Lung (tissue), 11 donors: ENCODE measurements at regions not wholly inside any gene's neighbourhood (a gene's known extent, or its start where the extent isn't known, plus 50 kb on each side); places are given as distances from the start of the nearest gene placed in this dataset.

Source experiments
- ATAC-seq: fragments of 200-7000 bp; cut with Tn5 transposase; one replicate; pipeline ENCODE4 v1.9.1; 2020; ENCODE audit warnings: moderate number of reproducible peaks; ENCODE audit not compliant: insufficient read depth, low FRiP score
- DNase-seq, 3 donors: peaks; one replicate each; pipeline ENCODE4 v3.0.0-alpha.2; 2013 to 2017
- H3K27ac ChIP-seq, 2 donors: one replicate each; pipeline ENCODE4 v1.5.1; 2013; ENCODE audit warnings: mild to moderate bottlenecking in 2 of 2, moderate library complexity in 2 of 2, control low read depth in 1 of 2, inconsistent platforms in 1 of 2, low read depth in 1 of 2, low read length in 1 of 2
- H3K27me3 ChIP-seq, 3 donors: one replicate each; pipeline ENCODE4 v1.5.1; 2013; ENCODE audit warnings: low read length in 2 of 3; ENCODE audit not compliant: control insufficient read depth in 3 of 3, insufficient read depth in 3 of 3
- H3K36me3 ChIP-seq, 4 donors: one replicate each; pipeline ENCODE4 v1.5.1; 2013; ENCODE audit warnings: low read length in 4 of 4, mild to moderate bottlenecking in 1 of 4, moderate library complexity in 1 of 4; ENCODE audit not compliant: control insufficient read depth in 4 of 4, insufficient read depth in 4 of 4
- H3K4me1 ChIP-seq, 5 donors: one replicate each; pipeline ENCODE4 v1.5.1; 2013; ENCODE audit warnings: low read length in 5 of 5, mild to moderate bottlenecking in 2 of 5, moderate library complexity in 1 of 5; ENCODE audit not compliant: control insufficient read depth in 5 of 5, insufficient read depth in 5 of 5
- H3K4me3 ChIP-seq: one replicate; pipeline ENCODE4 v1.5.1; 2013; ENCODE audit warnings: mild to moderate bottlenecking, control low read depth, moderate library complexity
- H3K9ac ChIP-seq, 2 donors: one replicate each; pipeline ENCODE4 v1.5.1; 2013; ENCODE audit warnings: low read length in 2 of 2, control low read depth in 1 of 2; ENCODE audit not compliant: insufficient read depth in 1 of 2
- H3K9me3 ChIP-seq, 4 donors: one replicate each; pipeline ENCODE4 v1.5.1; 2013; ENCODE audit warnings: low read length in 3 of 4, mild to moderate bottlenecking in 1 of 4, moderate library complexity in 1 of 4; ENCODE audit not compliant: control insufficient read depth in 4 of 4, insufficient read depth in 3 of 4
- WGBS, 2 donors: extraction: QIAGEN DNeasy Blood & Tissue Kit; methylation state at CpG; one replicate each; pipeline ENCODE4 v1.1.7; 2013; 5-methylcytosine and 5-hydroxymethylcytosine counted together
- TF ChIP-seq, protein P1 (sequence below): IDR thresholded peaks from 2 replicates; pipeline ENCODE4 v1.5.1; 2012; ENCODE audit warnings: mild to moderate bottlenecking; ENCODE audit errors: control extremely low read depth, extremely low read depth
- donor health status: control.
- donor health status: control.
- donor health status: Bipolar disorder and iron deficiency.
- donor health status: healthy.
- donor health status: DM: yes; HTN: yes; CAD: no.

DNA sequence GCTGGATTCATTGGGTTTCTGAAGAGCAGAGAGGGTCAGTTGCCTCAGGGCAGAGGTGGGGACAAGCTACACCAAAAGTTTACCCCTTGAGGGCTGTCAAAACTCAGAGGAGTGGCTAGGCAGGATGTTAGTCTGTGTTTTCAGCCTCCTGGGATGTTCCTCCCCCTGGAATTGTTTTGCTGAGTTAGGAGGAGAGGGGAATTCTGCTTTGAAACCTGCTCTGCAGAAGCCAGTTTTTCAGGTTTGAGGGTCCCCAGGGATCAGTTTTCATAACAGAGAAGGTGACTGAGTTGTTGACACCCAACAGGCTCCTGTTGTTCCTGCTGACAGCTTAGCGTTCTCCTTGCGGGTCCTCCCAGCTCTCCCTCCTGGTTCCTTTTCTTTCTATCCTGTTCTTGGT is 121.9 kb upstream of the TMTC4 start:
- no peak overlapping the region for H3K4me3 ChIP-seq
- H3K9ac ChIP-seq = no peak overlapping the region
- ATAC-seq (no peak), DNase-seq (peak in 1 of 3 donors; percentile 12)
- TF ChIP-seq, protein P1, sequence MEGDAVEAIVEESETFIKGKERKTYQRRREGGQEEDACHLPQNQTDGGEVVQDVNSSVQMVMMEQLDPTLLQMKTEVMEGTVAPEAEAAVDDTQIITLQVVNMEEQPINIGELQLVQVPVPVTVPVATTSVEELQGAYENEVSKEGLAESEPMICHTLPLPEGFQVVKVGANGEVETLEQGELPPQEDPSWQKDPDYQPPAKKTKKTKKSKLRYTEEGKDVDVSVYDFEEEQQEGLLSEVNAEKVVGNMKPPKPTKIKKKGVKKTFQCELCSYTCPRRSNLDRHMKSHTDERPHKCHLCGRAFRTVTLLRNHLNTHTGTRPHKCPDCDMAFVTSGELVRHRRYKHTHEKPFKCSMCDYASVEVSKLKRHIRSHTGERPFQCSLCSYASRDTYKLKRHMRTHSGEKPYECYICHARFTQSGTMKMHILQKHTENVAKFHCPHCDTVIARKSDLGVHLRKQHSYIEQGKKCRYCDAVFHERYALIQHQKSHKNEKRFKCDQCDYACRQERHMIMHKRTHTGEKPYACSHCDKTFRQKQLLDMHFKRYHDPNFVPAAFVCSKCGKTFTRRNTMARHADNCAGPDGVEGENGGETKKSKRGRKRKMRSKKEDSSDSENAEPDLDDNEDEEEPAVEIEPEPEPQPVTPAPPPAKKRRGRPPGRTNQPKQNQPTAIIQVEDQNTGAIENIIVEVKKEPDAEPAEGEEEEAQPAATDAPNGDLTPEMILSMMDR = no peak
- H3K27me3 ChIP-seq = no peaks in the 10 kb centered on the region
- H3K4me1 ChIP-seq = no peaks in the 10 kb centered on the region
- H3K36me3 ChIP-seq = no peaks in the 10 kb centered on the region
- 88 to 92% methylated on average over 2 of the region's 2 CpGs for WGBS, 2 donors
- peaks cover 0 to 9% (median 2%) of the 10 kb centered on the region in 4 donors for H3K9me3 ChIP-seq
- no peak overlapping the region for H3K27ac ChIP-seq

DNA sequence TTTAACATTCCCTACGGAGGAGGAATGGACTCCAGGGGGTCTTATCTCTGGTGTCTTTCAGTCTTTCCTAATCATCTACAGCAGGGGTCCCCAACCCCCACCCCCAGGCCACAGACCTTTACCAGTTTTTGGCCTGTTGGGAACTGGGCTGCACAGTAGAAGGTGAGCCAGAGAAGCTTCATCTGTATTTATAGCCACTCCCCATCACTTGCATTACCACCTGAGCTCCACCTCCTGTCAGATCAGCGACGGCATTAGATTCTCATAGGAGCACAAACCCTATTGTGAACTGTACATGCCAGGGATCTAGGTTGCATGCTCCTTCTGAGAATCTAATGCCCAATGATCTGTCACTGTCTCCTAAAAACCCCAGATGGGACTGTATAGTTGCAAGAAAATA is 120.0 kb upstream of the TMTC4 start:
- TF ChIP-seq, protein P1 = no peak
- Histone ChIP-seq H3K27me3 (no peaks in the 10 kb centered on the region), H3K4me1 (peaks cover 0 to 8% (median under 1%) of the 10 kb centered on the region in 5 donors), H3K4me3 (no peak overlapping the region), H3K9me3 (peaks cover 0 to 9% (median 2%) of the 10 kb centered on the region in 4 donors), H3K9ac (no peak overlapping the region), H3K36me3 (no peaks in the 10 kb centered on the region), H3K27ac (no peak overlapping the region)
- WGBS, 2 donors = 92 to 94% methylated on average over 3 of the region's 3 CpGs
- DNase-seq (no peak), ATAC-seq (no peak)

DNA sequence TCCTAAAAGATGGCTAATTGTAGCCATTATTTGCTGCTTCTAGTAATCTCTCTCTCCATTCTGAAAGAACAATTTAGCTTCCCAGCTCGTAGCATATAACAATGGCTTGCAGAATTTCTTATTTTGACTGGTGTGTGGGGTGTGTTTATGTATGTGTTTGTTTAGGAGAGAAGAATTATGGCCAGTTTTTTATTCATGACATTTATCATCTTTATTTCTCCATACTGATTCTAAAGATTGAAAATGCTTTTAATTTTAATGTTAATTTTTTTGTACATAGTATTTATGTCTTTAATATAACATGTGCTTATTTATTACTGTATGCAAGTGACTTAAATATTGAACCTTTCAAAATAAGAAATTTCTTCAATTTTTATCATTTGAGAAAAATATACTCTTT is 115.8 kb upstream of the TMTC4 start:
- H3K27ac ChIP-seq = no peak overlapping the region
- no peaks in the 10 kb centered on the region for H3K27me3 ChIP-seq
- peaks cover 0 to 5% (median 0%) of the 10 kb centered on the region in 4 donors for H3K9me3 ChIP-seq
- ATAC-seq = no peak
- TF ChIP-seq, protein P1 = no peak
- no peak for DNase-seq
- 17 to 60% methylated on average over 1 of the region's 1 CpG for WGBS, 2 donors
- no peak overlapping the region for H3K4me3 ChIP-seq
- H3K9ac ChIP-seq = no peak overlapping the region
- H3K36me3 ChIP-seq = no peaks in the 10 kb centered on the region
- H3K4me1 ChIP-seq = peaks cover 0 to 11% (median 1%) of the 10 kb centered on the region in 5 donors

DNA sequence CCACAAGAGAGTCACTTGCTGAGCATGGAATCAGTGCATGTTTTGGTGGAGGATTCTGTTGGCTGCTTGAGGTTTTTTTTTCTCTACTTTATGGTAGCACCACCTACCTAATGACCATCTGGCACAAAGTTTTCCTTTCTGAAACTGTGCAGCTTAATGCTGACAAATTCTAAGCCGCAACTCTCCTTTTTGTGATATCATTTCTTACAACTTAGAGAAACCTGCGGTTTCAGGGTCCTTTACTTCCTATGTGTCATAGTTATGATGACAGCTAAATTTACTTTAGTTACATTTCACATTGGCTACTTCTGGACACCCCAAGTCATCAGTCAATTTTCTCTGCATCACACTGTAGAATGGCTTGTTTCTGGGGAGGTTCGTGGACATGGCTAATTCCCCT is 115.4 kb upstream of the TMTC4 start:
- ATAC-seq = peak; percentile 7
- 39 to 48% methylated on average over 3 of the region's 3 CpGs for WGBS, 2 donors

More for the DNA sequence above, 115.4 kb upstream of the TMTC4 start:
- H3K27ac ChIP-seq = no peak overlapping the region
- H3K4me3 ChIP-seq = no peak overlapping the region
- H3K9me3 ChIP-seq = peaks cover 0 to 3% (median 0%) of the 10 kb centered on the region in 4 donors
- DNase-seq = peak in 1 of 3 donors; percentile 1
- no peaks in the 10 kb centered on the region for H3K36me3 ChIP-seq
- TF ChIP-seq, protein P1 = no peak
- H3K4me1 ChIP-seq = peaks cover 0 to 11% (median 1%) of the 10 kb centered on the region in 5 donors
- H3K9ac ChIP-seq = no peak overlapping the region
- no peaks in the 10 kb centered on the region for H3K27me3 ChIP-seq
